ENCODE measurements at regions not wholly inside any gene's neighbourhood (a gene's known extent, or its start where the extent isn't known, plus 50 kb on each side); places are given as distances from the start of the nearest gene placed in this dataset.

DNA sequence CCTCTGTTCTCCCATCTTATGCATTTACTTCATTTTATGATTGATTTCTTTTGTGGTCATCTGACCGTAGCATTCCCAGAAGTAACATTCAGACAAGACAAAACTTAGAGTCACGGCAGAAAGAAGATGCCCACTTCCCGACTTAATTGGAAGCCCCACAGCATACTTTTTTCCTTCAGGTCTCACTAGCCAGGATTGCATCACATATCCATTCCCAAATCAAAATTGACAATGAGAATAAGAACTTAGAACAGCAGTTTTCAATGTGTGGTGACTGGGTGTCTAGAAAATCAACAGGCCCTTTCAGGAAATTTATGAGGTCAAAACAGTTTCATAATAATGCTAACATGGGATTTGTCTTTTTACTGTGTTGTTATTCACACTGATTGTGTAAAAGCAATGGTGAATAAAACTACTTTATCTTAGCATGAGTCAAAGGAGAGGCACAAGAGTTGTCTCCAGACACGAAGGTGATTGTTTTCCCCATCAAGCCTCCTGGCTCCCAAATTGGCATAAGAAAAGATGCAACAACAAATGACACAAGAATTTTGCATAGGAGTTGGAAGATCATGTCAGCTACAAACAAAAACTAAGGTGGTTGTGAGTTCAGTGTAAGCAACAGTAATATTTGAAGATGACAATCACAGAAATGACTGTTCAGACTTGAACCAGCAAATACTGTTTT lies 493.9 kb downstream of the HTR7 start:
- Histone ChIP-seq H3K27ac (no peak overlapping the region), H3K4me3 (no peak overlapping the region)
- no peak for TF ChIP-seq CTCF (IDR thresholded peaks at IDR 0.05)
- no peak for DNase-seq (ENCODE audit: low spot score)

GRCh38 chr10:90372451-90372850 lies 485.4 kb downstream of the HTR7 start:
- TF ChIP-seq CTCF (IDR thresholded peaks at IDR 0.05) = no peak
- no peak overlapping the region for H3K4me3 ChIP-seq
- no peak overlapping the region for H3K27ac ChIP-seq
- no peak for DNase-seq (ENCODE audit: low spot score)

DNA sequence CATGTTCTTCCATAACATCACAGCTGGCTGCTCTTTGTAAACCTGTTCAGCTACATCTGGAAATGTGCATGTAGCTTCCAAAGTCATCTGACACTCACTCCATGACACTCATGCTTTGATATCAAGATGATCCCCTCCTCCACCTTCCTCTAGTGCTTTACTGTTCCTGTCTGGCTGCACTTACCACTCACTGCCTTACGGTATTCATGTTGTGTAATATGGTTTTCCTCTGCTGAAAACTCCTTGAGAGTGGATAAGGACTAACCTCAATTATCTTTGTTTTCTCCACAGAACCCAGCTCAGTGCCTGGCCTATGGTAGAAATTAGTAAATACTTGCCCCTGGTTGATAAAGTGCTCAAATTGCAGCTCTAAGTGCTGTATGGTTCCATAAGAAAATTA lies 483.9 kb downstream of the HTR7 start:
- TF ChIP-seq CTCF (IDR thresholded peaks at IDR 0.05) = no peak

GRCh38 chr10:90378524-90379076 lies 479.2 kb downstream of the HTR7 start:
- no peak for TF ChIP-seq CTCF (IDR thresholded peaks at IDR 0.05)
- H3K4me3 ChIP-seq = no peak overlapping the region
- H3K27ac ChIP-seq = no peak overlapping the region
- DNase-seq (ENCODE audit: low spot score) = no peak

More for the DNA sequence above, 483.9 kb downstream of the HTR7 start:
- no peak for DNase-seq (ENCODE audit: low spot score)
- H3K27ac ChIP-seq = no peak overlapping the region
- no peak overlapping the region for H3K4me3 ChIP-seq

DNA sequence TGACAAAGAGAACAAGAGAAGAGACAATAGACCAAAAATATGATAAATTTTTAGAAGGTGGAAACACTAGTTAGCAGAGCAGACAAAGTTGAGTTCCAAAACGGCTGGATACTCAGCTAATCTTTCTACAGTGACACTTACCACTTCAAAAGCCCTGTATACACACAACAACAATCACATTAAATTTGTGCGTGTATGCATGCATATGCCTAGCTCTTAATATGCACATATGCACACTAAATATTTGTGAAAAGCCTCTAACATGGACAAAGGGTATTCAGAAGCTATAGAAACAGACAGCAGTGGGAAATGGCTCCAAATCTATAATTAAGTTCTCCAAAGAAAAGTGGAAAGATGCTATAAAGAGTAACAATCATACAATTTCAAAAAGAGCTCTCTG lies 476.4 kb downstream of the HTR7 start:
- DNase-seq (ENCODE audit: low spot score) = no peak
- no peak overlapping the region for H3K27ac ChIP-seq
- TF ChIP-seq CTCF (IDR thresholded peaks at IDR 0.05) = no peak
- H3K4me3 ChIP-seq = no peak overlapping the region

- Histone ChIP-seq H3K27ac (no peak overlapping the region), H3K4me3 (no peak overlapping the region)
- DNase-seq (ENCODE audit: low spot score) = no peak
- no peak for TF ChIP-seq CTCF (IDR thresholded peaks at IDR 0.05)
These were observed 468.0 kb downstream of the HTR7 start for GRCh38 chr10:90389876-90390275.

GRCh38 chr10:90394311-90394710 lies 463.5 kb downstream of the HTR7 start:
- no peak overlapping the region for H3K27ac ChIP-seq
- no peak for TF ChIP-seq CTCF (IDR thresholded peaks at IDR 0.05)
- no peak for DNase-seq (ENCODE audit: low spot score)
- H3K4me3 ChIP-seq = no peak overlapping the region
